SK-N-SH (cell line): ENCODE measurements at regions not wholly inside any gene's neighbourhood (a gene's known extent, or its start where the extent isn't known, plus 50 kb on each side); places are given as distances from the start of the nearest gene placed in this dataset.

Experiments used
- CTCF ChIA-PET: fragments of 300-600, 350-600 bp; formaldehyde crosslinking; extraction: SDS; loops from one replicate; lab custom pipeline; 2021; lab: Yijun Ruan, JAX
- POLR2A ChIA-PET: fragments of 350-600 bp; sonication (Branson Sonifier 250); formaldehyde crosslinking; extraction: SDS; loops from one replicate; lab custom pipeline; 2020; ENCODE audit warnings: antibody characterized with exemption, inconsistent platforms; lab: Yijun Ruan, JAX
- DNase-seq: peaks from one replicate; pipeline ENCODE4 v3.0.0; 2012
- H2AFZ ChIP-seq: fragments of 200-600 bp; sonication (generic); 2 replicates; pipeline ENCODE4 v1.8.1; 2016; ENCODE audit warnings: antibody characterized with exemption, mild to moderate bottlenecking, low read depth
- H3F3A ChIP-seq: fragments of 200-600 bp; sonication (generic); replicated peaks from 2 replicates; pipeline ENCODE3; 2016; ENCODE audit warnings: antibody characterized with exemption, mild to moderate bottlenecking; ENCODE audit not compliant: insufficient read depth
- H3K27ac ChIP-seq, 2 experiments: fragments of 200-500 bp in 1 of 2; fragments of 200-600 bp in 1 of 2; sonication (Bioruptor generic) in 1 of 2; sonication (generic), shearing (Covaris generic) in 1 of 2; 2 replicates each; pipeline versions ENCODE4 v1.5.1 to v1.6.1; 2014 to 2016; ENCODE audit warnings: low read depth in 2 of 2, inconsistent platforms in 1 of 2, low read length in 1 of 2, mild to moderate bottlenecking in 1 of 2, mixed read lengths in 1 of 2
- H3K27me3 ChIP-seq: fragments of 200-600 bp; sonication (generic), shearing (Covaris generic); 2 replicates; pipeline ENCODE4 v1.6.1; 2016; ENCODE audit warnings: mixed run types; ENCODE audit not compliant: insufficient read depth
- H3K36me3 ChIP-seq, 2 experiments: fragments of 200-500 bp in 1 of 2; fragments of 200-600 bp in 1 of 2; sonication (Bioruptor generic) in 1 of 2; sonication (generic) in 1 of 2; replicated peaks in 1 of 2; 2 replicates each; pipeline versions ENCODE3 to v1.5.1; 2014 to 2016; ENCODE audit warnings: low read length in 1 of 2, mild to moderate bottlenecking in 1 of 2; ENCODE audit not compliant: insufficient read depth in 2 of 2, control insufficient read depth in 1 of 2
- H3K4me1 ChIP-seq, 2 experiments: fragments of 200-500 bp in 1 of 2; fragments of 200-600 bp in 1 of 2; sonication (Bioruptor generic) in 1 of 2; sonication (generic), shearing (Covaris generic) in 1 of 2; 2 replicates each; pipeline versions ENCODE4 v1.5.1 to v1.6.1; 2014 to 2016; ENCODE audit warnings: low read depth in 1 of 2, low read length in 1 of 2, mixed run types in 1 of 2; ENCODE audit not compliant: insufficient read depth in 2 of 2, control insufficient read depth in 1 of 2
- H3K4me2 ChIP-seq: fragments of 200-600 bp; sonication (generic), shearing (Covaris generic); 2 replicates; pipeline ENCODE4 v1.6.1; 2017; ENCODE audit warnings: mixed run types
- H3K4me3 ChIP-seq, 2 experiments: fragments of 200-500 bp in 1 of 2; fragments of 200-600 bp in 1 of 2; sonication (Bioruptor generic) in 1 of 2; sonication (generic), shearing (Covaris generic) in 1 of 2; 2 replicates each; pipeline versions ENCODE4 v1.5.1 to v1.8.1; 2014 to 2016; ENCODE audit warnings: low read depth in 2 of 2, inconsistent platforms in 1 of 2, low read length in 1 of 2, mild to moderate bottlenecking in 1 of 2, mixed read lengths in 1 of 2, moderate library complexity in 1 of 2
- H3K79me2 ChIP-seq: fragments of 200-600 bp; sonication (generic); 2 replicates; pipeline ENCODE4 v1.8.1; 2017; ENCODE audit warnings: mild to moderate bottlenecking; ENCODE audit not compliant: insufficient read depth
- H3K9ac ChIP-seq: fragments of 200-600 bp; sonication (generic); 2 replicates; pipeline ENCODE4 v1.6.1; 2017; ENCODE audit warnings: mixed run types
- H3K9me2 ChIP-seq: fragments of 200-600 bp; sonication (generic); 2 replicates; pipeline ENCODE4 v1.6.1; 2017; ENCODE audit warnings: mixed run types
- H3K9me3 ChIP-seq: fragments of 200-600 bp; sonication (generic); 2 replicates; pipeline ENCODE4 v1.6.1; 2017; ENCODE audit warnings: mixed run types, mild to moderate bottlenecking, moderate library complexity
- H4K20me1 ChIP-seq: fragments of 200-600 bp; sonication (generic); 2 replicates; pipeline ENCODE4 v1.6.1; 2017; ENCODE audit warnings: mild to moderate bottlenecking, mixed run types; ENCODE audit not compliant: insufficient read depth
- CTCF ChIP-seq: fragments of 200-600 bp; sonication (generic); IDR thresholded peaks from 2 replicates; pipeline ENCODE4 v1.6.1; 2017; ENCODE audit warnings: antibody characterized with exemption, mild to moderate bottlenecking, moderate library complexity
- EP300 ChIP-seq, 2 experiments: IDR thresholded peaks; 2 replicates each; pipeline versions ENCODE4 v1.4.0 to v1.6.1; 2012; ENCODE audit warnings: borderline replicate concordance in 1 of 2, low read depth in 1 of 2, low read length in 1 of 2
- EZH2phosphoT487 ChIP-seq: fragments of 200-600 bp; sonication (generic); IDR thresholded peaks from 2 replicates; pipeline ENCODE4 v1.6.1; 2017; ENCODE audit warnings: low read depth, mixed run types, mild to moderate bottlenecking, antibody characterized with exemption, moderate library complexity, borderline replicate concordance
- FOSL2 ChIP-seq: IDR thresholded peaks from 2 replicates; pipeline ENCODE4 v1.4.0; 2012; ENCODE audit warnings: low read depth, mild to moderate bottlenecking, moderate library complexity, borderline replicate concordance
- GABPA ChIP-seq: IDR thresholded peaks from 2 replicates; pipeline ENCODE4 v1.4.0; 2012; ENCODE audit warnings: low read depth, mild to moderate bottlenecking
- GATA2 ChIP-seq: sonication (generic); formaldehyde crosslinking; IDR thresholded peaks from 2 replicates; pipeline ENCODE4 v1.5.0; 2020; ENCODE audit warnings: mild to moderate bottlenecking, missing genetic modification reagents
- MAX ChIP-seq: IDR thresholded peaks from 2 replicates; pipeline ENCODE4 v1.4.0; 2012; ENCODE audit warnings: low read depth
- MEF2A ChIP-seq: IDR thresholded peaks from 2 replicates; pipeline ENCODE4 v1.4.0; 2012; ENCODE audit warnings: low read depth, borderline replicate concordance
- RAD21 ChIP-seq: IDR thresholded peaks from 2 replicates; pipeline ENCODE4 v1.6.1; 2012; ENCODE audit warnings: mild to moderate bottlenecking, low read length
- REST ChIP-seq: IDR thresholded peaks from 2 replicates; pipeline ENCODE4 v1.6.1; 2012; ENCODE audit warnings: mild to moderate bottlenecking, low read depth, low read length, moderate library complexity
- SIN3A ChIP-seq: IDR thresholded peaks from 2 replicates; pipeline ENCODE4 v1.6.1; 2012; ENCODE audit warnings: low read depth, mild to moderate bottlenecking, low read length, moderate library complexity, borderline replicate concordance
- SMC3 ChIP-seq: IDR thresholded peaks from 2 replicates; pipeline ENCODE4 v1.6.1; 2012; ENCODE audit warnings: low read depth, low read length, improper control_type of control experiment
- USF1 ChIP-seq: IDR thresholded peaks from 2 replicates; pipeline ENCODE4 v1.4.0; 2012; ENCODE audit warnings: low read depth, borderline replicate concordance
- USF2 ChIP-seq: fragments of 150-350 bp; IDR thresholded peaks from 2 replicates; pipeline ENCODE4 v1.6.1; 2017; ENCODE audit warnings: antibody characterized with exemption, low read length, low read depth, borderline replicate concordance
- YY1 ChIP-seq: IDR thresholded peaks from 2 replicates; pipeline ENCODE4 v1.4.0; 2012; ENCODE audit warnings: low read depth, mild to moderate bottlenecking
- ZBTB33 ChIP-seq: IDR thresholded peaks from 2 replicates; pipeline ENCODE4 v1.4.0; 2012; ENCODE audit warnings: low read depth, borderline replicate concordance
- WGBS: methylation state at CpG from one replicate; pipeline ENCODE4 v1.1.6; 2017; ENCODE audit warnings: low lambda C conversion rate; 5-methylcytosine and 5-hydroxymethylcytosine counted together

GRCh38 chr16:5640883-5641282 lies 543.3 kb upstream of the EEF2KMT start:
- no peak for DNase-seq
- ChIA-PET CTCF (no interaction called here), POLR2A (no interaction called here)
- Histone ChIP-seq H3K27me3 (no peaks in the 10 kb centered on the region), H3F3A (no peaks in the 10 kb centered on the region), H3K4me3 (no peak overlapping the region), H3K9ac (no peak overlapping the region), H3K9me2 (no peaks in the 10 kb centered on the region), H3K9me3 (no peaks in the 10 kb centered on the region), H3K4me1 (peaks cover 0 to 13% of the 10 kb centered on the region in 2 experiments; a peak in 1 of 4 replicates), H2AFZ (no peak overlapping the region), H4K20me1 (no peaks in the 10 kb centered on the region), H3K79me2 (no peaks in the 10 kb centered on the region), H3K36me3 (no peaks in the 10 kb centered on the region), H3K27ac (no peak overlapping the region)
- WGBS: 33% methylated on average over 1 of the region's 1 CpG
- TF ChIP-seq SMC3: no peak
- no peak for TF ChIP-seq RAD21
- no peak for TF ChIP-seq EP300 (IDR thresholded peaks at IDR 0.05; ENCODE audit: borderline replicate concordance in 1 of 2, low read depth in 1 of 2, low read length in 1 of 2)
- TF ChIP-seq, all 33 proteins: peak for 0
- H3K4me2 ChIP-seq: no peak overlapping the region

- no peaks in the 10 kb centered on the region for H3K9me2 ChIP-seq
- H3K9ac ChIP-seq: no peak overlapping the region
- H3K36me3 ChIP-seq: no peaks in the 10 kb centered on the region
- peaks cover 0 to 14% of the 10 kb centered on the region in 2 experiments; a peak in 1 of 4 replicates for H3K4me1 ChIP-seq
- H3K9me3 ChIP-seq: no peaks in the 10 kb centered on the region
- H3K27ac ChIP-seq: no peak overlapping the region
- 50% methylated on average over 3 of the region's 3 CpGs for WGBS
- ChIA-PET CTCF (interaction anchor here (0.6 kb wide), 1 partner anchor 23 kb away, joined by 3 read pairs; no protein-coding TSS in a partner anchor), POLR2A (no interaction called here)
- no peaks in the 10 kb centered on the region for H3K27me3 ChIP-seq
- H3K79me2 ChIP-seq: no peaks in the 10 kb centered on the region
- TF ChIP-seq YY1 (no peak), MEF2A (no peak), SIN3A (no peak), GATA2 (CRISPR knock-in tag) (no peak), USF1 (no peak), CTCF (no peak), EZH2phosphoT487 (no peak), RAD21 (no peak), EP300 (IDR thresholded peaks at IDR 0.05; ENCODE audit: borderline replicate concordance in 1 of 2, low read depth in 1 of 2, low read length in 1 of 2) (no peak), FOSL2 (no peak), REST (no peak), ZBTB33 (no peak), MAX (no peak), USF2 (no peak), GABPA (no peak)
- DNase-seq: no peak
- H3K4me2 ChIP-seq: no peak overlapping the region
- no peak overlapping the region for H3K4me3 ChIP-seq
- no peaks in the 10 kb centered on the region for H4K20me1 ChIP-seq
- H3F3A ChIP-seq: no peaks in the 10 kb centered on the region
- H2AFZ ChIP-seq: no peak overlapping the region
Observed at GRCh38 chr16:5639531-5639930, 541.9 kb upstream of the EEF2KMT start.
